Choroid plexus epithelial cell (primary cell): ENCODE measurements at regions not wholly inside any gene's neighbourhood (a gene's known extent, or its start where the extent isn't known, plus 50 kb on each side); places are given as distances from the start of the nearest gene placed in this dataset.

Experiments
- DNase-seq: peaks from one replicate; pipeline ENCODE4 v3.0.0-alpha.2; 2010; ENCODE audit warnings: low read depth
- H3K4me3 ChIP-seq: 2 replicates; pipeline ENCODE4 v1.5.1; 2011; ENCODE audit warnings: low read depth, mild to moderate bottlenecking, control low read depth, low read length, moderate library complexity
- TF ChIP-seq, protein P1 (sequence below): conservative IDR thresholded peaks from 2 replicates; pipeline ENCODE4 v1.5.1; 2011; ENCODE audit warnings: low read depth, mild to moderate bottlenecking, control low read depth, inconsistent platforms, low read length, moderate library complexity

DNA sequence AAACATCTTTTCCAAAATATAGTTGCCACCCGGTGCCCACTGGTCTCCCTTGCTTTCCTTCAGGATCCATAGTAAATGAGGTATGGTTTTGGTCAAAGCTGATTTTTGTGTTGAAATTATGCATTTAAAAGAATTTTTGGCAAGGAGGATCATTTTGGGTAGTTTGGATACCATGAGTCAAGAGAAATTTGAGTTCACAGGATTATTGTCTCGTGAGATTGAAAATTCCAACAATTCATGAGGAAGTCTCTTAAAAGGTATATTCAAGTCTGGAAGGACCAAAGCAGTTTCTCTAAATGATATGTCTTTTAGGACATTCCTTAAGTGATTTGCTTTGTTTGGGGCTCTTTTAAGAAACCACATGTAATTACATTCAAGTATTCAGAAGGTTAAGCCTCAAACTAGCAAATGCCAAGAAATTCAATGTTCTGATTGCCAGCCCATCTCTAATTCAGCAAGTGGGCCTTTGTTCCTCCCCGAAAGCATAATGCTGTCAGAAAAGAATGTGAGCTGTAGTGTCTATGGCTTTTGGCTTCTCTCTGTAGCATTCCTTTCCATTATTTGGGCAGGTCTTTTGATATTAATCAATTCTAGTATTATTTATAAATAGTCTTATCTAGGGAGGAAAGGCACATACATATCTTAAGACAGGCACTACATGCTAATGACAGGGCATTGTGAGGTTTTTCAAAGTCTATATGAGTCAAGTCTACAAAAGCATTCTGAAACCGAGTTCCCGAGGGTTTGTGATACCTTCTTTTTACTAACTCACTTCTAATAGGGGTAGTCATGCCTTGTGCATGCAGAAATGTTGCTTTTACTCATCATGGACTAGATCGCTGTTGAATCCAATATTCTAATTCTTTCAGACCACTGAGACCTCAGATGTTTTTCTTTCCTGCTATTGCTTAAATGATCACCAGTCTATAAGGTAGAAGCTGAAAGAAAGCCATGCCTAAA, 453.9 kb downstream of the ENC1 start:
- H3K4me3 ChIP-seq: no peak overlapping the region
- no peak for DNase-seq
- TF ChIP-seq, protein P1, sequence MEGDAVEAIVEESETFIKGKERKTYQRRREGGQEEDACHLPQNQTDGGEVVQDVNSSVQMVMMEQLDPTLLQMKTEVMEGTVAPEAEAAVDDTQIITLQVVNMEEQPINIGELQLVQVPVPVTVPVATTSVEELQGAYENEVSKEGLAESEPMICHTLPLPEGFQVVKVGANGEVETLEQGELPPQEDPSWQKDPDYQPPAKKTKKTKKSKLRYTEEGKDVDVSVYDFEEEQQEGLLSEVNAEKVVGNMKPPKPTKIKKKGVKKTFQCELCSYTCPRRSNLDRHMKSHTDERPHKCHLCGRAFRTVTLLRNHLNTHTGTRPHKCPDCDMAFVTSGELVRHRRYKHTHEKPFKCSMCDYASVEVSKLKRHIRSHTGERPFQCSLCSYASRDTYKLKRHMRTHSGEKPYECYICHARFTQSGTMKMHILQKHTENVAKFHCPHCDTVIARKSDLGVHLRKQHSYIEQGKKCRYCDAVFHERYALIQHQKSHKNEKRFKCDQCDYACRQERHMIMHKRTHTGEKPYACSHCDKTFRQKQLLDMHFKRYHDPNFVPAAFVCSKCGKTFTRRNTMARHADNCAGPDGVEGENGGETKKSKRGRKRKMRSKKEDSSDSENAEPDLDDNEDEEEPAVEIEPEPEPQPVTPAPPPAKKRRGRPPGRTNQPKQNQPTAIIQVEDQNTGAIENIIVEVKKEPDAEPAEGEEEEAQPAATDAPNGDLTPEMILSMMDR: no peak

DNA sequence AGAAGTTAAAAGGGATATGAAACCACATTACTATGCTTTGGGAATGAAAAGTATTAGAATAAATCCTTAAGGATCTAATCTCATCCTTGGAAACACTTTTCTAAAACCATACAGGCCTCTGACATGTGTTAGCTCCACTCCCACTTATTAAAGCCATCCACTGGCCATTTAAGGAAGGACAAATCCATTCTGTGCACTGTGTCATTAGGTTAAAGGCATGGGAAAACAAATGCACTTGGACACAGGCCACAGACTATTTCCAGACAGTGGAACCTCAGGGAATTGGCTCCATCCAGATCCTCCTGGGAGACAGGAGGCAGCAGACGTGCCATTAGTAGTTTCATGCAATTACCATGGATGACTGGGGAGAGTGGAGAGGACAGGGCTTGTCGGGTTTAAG, 454.9 kb downstream of the ENC1 start:
- no peak overlapping the region for H3K4me3 ChIP-seq
- TF ChIP-seq, protein P1: no peak
- no peak for DNase-seq

DNA sequence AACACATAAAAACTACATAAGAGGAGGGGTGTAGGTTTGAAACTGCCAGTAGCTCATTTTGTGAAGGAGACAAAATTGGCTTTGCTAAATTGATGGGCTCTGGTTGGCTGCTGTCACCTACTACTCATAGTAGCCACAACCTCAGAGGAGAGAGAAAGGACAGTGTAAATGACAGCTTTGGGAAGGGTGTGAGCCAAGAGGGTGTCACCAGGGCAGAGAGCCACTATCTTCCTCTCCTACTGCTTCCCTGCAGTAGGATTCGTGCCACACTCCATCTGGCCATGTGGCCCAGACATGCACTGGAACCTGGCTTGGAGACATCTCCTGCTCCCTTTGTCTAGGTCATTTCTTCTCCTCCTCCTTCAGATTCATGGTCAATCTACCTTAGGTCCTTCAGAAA, 455.9 kb downstream of the ENC1 start:
- no peak for DNase-seq
- TF ChIP-seq, protein P1: no peak
- no peak overlapping the region for H3K4me3 ChIP-seq

DNA sequence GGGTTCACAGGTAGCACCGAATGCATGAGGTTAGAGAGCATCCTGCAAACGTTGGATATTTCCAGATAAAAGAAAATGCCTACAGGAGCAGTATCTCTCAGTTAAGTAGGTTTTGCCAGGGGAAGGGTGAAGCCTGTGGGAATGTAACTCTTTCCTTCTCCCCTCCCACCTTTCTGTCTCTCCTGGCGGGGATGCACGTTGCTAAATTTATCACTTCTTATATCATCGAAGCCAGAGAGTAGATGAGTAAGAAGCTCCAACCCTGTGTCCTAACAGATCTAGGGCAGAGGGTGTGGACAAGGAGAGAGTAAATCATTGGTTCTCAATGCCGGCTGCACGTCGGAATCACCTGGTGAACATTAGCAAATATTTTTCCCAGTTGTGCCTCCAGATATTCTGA, 457.5 kb downstream of the ENC1 start:
- TF ChIP-seq, protein P1: no peak
- DNase-seq: no peak
- H3K4me3 ChIP-seq: no peak overlapping the region

DNA sequence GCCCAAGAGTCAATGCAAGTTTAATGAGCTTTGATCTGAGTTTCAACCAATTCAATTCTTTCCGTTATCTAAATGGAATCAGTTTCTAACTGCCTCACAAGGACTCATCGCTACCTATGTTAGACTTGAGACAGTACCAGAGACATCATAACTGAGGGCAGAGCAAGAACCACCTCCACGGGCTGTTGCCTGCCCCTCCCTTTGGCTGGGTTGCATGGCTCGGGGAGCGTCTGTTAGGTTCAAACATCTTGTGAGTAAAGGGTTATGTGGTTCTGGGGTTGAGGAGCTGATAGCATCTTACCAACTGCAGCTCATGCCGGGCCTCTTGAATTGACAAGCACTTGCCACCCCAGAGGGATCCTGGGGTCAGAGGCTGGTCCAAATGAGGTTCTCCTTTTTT, 457.9 kb downstream of the ENC1 start:
- no peak overlapping the region for H3K4me3 ChIP-seq
- no peak for DNase-seq
- TF ChIP-seq, protein P1: no peak

DNA sequence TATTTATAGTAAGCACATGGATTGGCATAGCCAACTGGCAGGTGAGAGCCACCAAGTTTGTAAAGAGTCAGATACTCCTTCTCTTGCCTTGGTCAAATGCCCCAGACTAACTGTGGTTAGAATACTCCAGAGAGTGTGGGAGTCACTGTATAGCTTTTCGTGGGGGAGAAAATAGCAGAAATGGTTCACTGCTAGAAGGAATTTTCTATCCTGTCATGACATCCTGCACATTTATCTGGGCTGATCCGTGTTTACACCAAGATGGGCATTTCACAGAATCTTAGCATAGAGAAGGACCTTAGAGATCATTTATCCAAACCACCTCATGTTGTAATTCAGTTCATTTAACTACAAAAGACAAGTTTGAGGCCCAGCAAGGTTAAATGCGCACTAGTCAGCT, 460.8 kb downstream of the ENC1 start:
- TF ChIP-seq, protein P1: no peak
- no peak for DNase-seq

DNA sequence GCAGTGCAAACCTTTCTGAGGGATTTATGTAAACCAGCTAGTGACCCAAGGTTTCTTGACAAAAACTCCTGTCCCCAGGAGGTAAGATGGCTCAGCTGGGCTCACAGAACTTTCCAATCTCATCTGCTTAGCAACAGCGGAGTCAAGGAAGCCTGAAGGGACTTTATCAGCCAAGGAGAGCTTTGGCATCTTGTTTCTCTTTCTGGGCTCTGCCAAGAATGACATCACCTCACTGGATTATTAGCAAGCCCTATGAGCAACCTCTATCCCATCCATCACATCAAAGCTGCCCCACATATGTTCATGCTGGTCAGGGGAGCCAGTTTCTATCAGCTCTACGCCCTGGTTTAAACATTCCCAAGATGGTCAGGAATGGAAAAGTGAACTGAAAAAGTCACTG, 461.3 kb downstream of the ENC1 start:
- TF ChIP-seq, protein P1: no peak
- H3K4me3 ChIP-seq: no peak overlapping the region
- DNase-seq: peak; percentile 91

More for the DNA sequence above, 460.8 kb downstream of the ENC1 start:
- H3K4me3 ChIP-seq: no peak overlapping the region
